Esophagus squamous epithelium (tissue), 5 donors: ENCODE measurements at regions not wholly inside any gene's neighbourhood (a gene's known extent, or its start where the extent isn't known, plus 50 kb on each side); places are given as distances from the start of the nearest gene placed in this dataset.
"Not testable (repeated sequence)": the region's sequence is repeated elsewhere in the genome, so short reads cannot be mapped to it uniquely, and the experiment has no call there.

Source experiments
- DNase-seq: peaks from one replicate; lab custom pipeline; 2025; lab: John Stamatoyannopoulos, UW
- H3K27ac ChIP-seq, 4 donors: fragments of 200-600 bp; sonication (generic); one replicate each; pipeline ENCODE4 v1.5.1; 2016 to 2019; ENCODE audit warnings: mild to moderate bottlenecking in 1 of 4
- H3K27me3 ChIP-seq, 4 donors: fragments of 200-600 bp; sonication (generic); 1 replicate in 3 of 4; 2 replicates in 1 of 4; pipeline versions ENCODE4 v1.5.1 to v1.6.0; 2017 to 2021; ENCODE audit warnings: antibody characterized with exemption in 1 of 4
- H3K36me3 ChIP-seq, 3 donors: fragments of 200-600 bp; sonication (generic); one replicate each; pipeline ENCODE4 v1.5.1; 2016 to 2019
- H3K4me1 ChIP-seq, 3 donors: fragments of 200-600 bp; sonication (generic); one replicate each; pipeline ENCODE4 v1.5.1; 2017 to 2019
- H3K4me3 ChIP-seq, 4 donors: fragments of 200-600 bp; sonication (generic); 1 replicate in 3 of 4; 2 replicates in 1 of 4; pipeline ENCODE4 v1.5.1; 2016 to 2019; ENCODE audit warnings: mild to moderate bottlenecking in 2 of 4, moderate library complexity in 1 of 4
- H3K9me3 ChIP-seq, 3 donors: fragments of 200-600 bp; sonication (generic); one replicate each; pipeline ENCODE4 v1.5.1; 2016 to 2019
- POLR2A ChIP-seq, 4 donors: fragments of 450-650 bp; IDR thresholded peaks; one replicate each; pipeline ENCODE4 v1.6.1; 2017; ENCODE audit warnings: antibody characterized with exemption in 4 of 4, mild to moderate bottlenecking in 4 of 4, moderate library complexity in 3 of 4
- WGBS, 2 donors: methylation state at CpG; one replicate each; pipeline ENCODE4 v1.1.5; 2018; 5-methylcytosine and 5-hydroxymethylcytosine counted together
- intact Hi-C: fragments of 100-400 bp; cut with DNase I; formaldehyde crosslinking; loops from one replicate; pipeline ENCODE4 v1.15.0; 2022
- TF ChIP-seq, protein P1 (sequence below), 6 experiments: fragments of 450-650 bp in 4 of 6; fragments of 200-600 bp in 2 of 6; sonication (generic) in 2 of 6; IDR thresholded peaks; one replicate each; pipeline ENCODE4 v1.5.1; 2016 to 2019; ENCODE audit warnings: antibody characterized with exemption in 6 of 6, mild to moderate bottlenecking in 4 of 6, moderate library complexity in 4 of 6
- donor health status: DM: yes; HTN: yes; CAD: no.

DNA sequence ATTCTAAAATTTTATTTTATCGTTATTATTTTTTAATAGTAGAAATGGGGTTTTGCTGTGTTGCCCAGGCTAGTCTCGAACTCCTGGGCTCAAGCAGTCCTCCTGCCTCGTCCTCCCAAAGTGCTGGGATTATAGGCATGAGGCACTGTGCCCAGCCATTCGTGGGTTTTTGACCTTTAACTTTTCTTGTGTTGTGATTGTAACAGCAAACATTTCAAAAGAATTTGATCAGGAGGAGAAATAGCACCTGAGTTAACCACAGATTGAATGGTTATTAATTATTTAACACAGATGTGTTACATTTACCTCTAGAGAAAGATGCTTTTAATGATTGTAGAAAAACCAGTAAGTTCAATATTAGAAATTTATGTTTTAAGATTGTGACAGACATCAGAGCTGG, 132.0 kb downstream of the HAUS1 start:
- H3K4me3 ChIP-seq: no peak overlapping the region
- H3K36me3 ChIP-seq: peaks cover 0 to 12% (median 0%) of the 10 kb centered on the region in 3 donors
- H3K9me3 ChIP-seq: no peaks in the 10 kb centered on the region
- H3K4me1 ChIP-seq: peaks cover 0 to 10% (median 0%) of the 10 kb centered on the region in 3 donors
- no peaks in the 10 kb centered on the region for H3K27me3 ChIP-seq
- H3K27ac ChIP-seq: no peak overlapping the region
- intact Hi-C loops: no loop called here
- TF ChIP-seq POLR2A (IDR thresholded peaks at IDR 0.05): no peak
- TF ChIP-seq, protein P1, sequence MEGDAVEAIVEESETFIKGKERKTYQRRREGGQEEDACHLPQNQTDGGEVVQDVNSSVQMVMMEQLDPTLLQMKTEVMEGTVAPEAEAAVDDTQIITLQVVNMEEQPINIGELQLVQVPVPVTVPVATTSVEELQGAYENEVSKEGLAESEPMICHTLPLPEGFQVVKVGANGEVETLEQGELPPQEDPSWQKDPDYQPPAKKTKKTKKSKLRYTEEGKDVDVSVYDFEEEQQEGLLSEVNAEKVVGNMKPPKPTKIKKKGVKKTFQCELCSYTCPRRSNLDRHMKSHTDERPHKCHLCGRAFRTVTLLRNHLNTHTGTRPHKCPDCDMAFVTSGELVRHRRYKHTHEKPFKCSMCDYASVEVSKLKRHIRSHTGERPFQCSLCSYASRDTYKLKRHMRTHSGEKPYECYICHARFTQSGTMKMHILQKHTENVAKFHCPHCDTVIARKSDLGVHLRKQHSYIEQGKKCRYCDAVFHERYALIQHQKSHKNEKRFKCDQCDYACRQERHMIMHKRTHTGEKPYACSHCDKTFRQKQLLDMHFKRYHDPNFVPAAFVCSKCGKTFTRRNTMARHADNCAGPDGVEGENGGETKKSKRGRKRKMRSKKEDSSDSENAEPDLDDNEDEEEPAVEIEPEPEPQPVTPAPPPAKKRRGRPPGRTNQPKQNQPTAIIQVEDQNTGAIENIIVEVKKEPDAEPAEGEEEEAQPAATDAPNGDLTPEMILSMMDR (IDR thresholded peaks at IDR 0.05): no peak
- no peak for DNase-seq
- WGBS, 2 donors: 69 to 76% methylated on average over 4 of the region's 4 CpGs

DNA sequence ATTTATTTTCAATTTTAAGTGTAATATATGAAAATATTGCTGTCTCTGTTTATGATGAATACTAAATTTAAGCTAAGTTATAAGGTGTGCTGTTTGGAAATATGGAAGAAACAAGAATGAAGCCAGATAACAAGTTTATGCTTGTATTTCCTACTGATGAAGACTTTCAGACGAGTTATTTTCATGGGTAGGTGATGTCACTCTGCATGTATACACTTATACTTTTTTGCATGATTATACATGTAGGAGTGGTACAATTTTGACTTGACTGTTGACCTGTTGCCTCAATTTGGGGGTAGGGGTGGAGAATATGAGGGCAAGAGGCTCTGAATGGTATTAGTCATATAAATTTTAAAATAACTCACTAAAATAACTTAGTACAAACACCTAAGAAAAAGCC, 133.7 kb downstream of the HAUS1 start:
- DNase-seq: no peak
- WGBS, 2 donors: 40 to 61% methylated on average over 1 of the region's 1 CpG
- H3K27ac ChIP-seq: no peak overlapping the region
- peaks cover 0 to 12% (median 0%) of the 10 kb centered on the region in 3 donors for H3K36me3 ChIP-seq
- TF ChIP-seq POLR2A (IDR thresholded peaks at IDR 0.05): no peak
- TF ChIP-seq, protein P1 (IDR thresholded peaks at IDR 0.05): no peak
- H3K4me3 ChIP-seq: no peak overlapping the region
- no peaks in the 10 kb centered on the region for H3K9me3 ChIP-seq
- H3K4me1 ChIP-seq: peaks cover 0 to 10% (median 0%) of the 10 kb centered on the region in 3 donors
- intact Hi-C loops: no loop called here
- H3K27me3 ChIP-seq: no peaks in the 10 kb centered on the region

DNA sequence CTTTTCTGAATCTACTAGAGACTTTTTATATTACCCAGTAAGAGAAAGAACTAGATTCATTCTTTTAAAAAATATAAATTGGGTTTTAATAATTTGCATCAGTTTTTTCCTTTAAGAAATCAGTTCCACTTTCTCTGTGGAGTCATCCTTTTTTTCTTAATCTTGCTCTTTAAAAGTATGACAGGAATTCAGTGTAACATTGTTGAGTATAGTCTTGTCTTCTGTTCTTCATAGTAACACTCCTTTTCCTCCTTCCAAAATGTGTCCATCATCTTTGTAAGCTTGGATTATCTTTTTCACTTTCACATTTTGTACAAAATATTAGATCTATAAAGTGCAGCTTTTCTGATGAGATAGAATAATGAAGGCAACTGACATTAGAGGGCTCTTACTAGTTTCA, 135.4 kb downstream of the HAUS1 start:
- Histone ChIP-seq H3K27ac (no peak overlapping the region), H3K4me1 (peaks cover 0 to 10% (median 0%) of the 10 kb centered on the region in 3 donors), H3K9me3 (no peaks in the 10 kb centered on the region), H3K27me3 (no peaks in the 10 kb centered on the region), H3K4me3 (no peak overlapping the region), H3K36me3 (peaks cover 0 to 12% (median 0%) of the 10 kb centered on the region in 3 donors)
- TF ChIP-seq, protein P1 (IDR thresholded peaks at IDR 0.05): no peak
- no peak for TF ChIP-seq POLR2A (IDR thresholded peaks at IDR 0.05)
- intact Hi-C loops: no loop called here
- no peak for DNase-seq

DNA sequence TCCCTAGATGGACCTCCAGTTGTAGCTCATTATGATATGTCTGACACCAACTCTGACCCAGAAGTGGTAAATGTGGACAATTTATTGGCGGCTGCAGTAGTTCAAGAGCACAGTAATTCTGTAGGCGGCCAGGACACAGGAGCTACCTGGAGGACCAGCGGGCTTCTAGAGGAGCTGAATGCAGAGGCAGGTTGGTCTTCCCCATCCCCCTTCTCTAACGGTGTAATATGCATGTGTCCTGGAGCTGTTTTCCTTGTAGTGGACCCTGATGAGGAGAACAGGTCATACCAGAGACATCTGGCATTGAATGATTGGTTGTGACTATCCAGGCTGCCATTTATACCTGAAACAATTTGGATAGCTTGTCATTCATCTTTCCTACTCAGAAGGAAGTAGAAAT, 135.8 kb downstream of the HAUS1 start:
- Histone ChIP-seq H3K27me3 (no peaks in the 10 kb centered on the region), H3K9me3 (no peaks in the 10 kb centered on the region), H3K27ac (no peak overlapping the region), H3K4me1 (peaks cover 0 to 10% (median 0%) of the 10 kb centered on the region in 3 donors), H3K4me3 (no peak overlapping the region), H3K36me3 (peaks cover 0 to 12% (median 0%) of the 10 kb centered on the region in 3 donors)
- WGBS, 2 donors: 83 to 91% methylated on average over 4 of the region's 4 CpGs
- TF ChIP-seq, protein P1 (IDR thresholded peaks at IDR 0.05): no peak
- TF ChIP-seq POLR2A (IDR thresholded peaks at IDR 0.05): no peak
- DNase-seq: no peak
- intact Hi-C loops: no loop called here

DNA sequence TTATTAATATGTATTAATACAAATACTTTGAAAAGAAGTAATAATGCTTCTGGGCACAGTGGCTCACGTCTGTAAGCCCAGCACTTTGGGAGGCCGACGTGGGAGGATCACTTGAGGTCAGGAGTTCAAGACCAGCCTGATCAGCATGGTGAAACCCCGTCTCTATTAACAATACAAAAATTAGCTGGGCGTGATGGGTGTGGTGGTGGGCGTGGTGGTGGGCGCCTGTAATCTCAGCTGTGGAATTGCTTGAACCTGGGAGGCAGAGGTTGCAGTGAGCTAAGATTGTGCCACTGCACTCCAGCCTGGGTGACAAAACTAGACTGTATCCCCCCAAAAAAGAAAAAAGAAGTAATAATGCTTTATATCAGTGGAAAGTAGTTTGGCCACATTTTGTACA, 137.2 kb downstream of the HAUS1 start:
- H3K27ac ChIP-seq, intact Hi-C loops, H3K27me3 ChIP-seq, H3K4me3 ChIP-seq, H3K9me3 ChIP-seq, DNase-seq: not testable (repeated sequence)
- H3K36me3 ChIP-seq: peaks cover 0 to 12% (median 0%) of the 10 kb centered on the region in 3 donors
- 80 to 85% methylated on average over 7 of the region's 7 CpGs for WGBS, 2 donors
- H3K4me1 ChIP-seq: peaks cover 0 to 10% (median 0%) of the 10 kb centered on the region in 3 donors

DNA sequence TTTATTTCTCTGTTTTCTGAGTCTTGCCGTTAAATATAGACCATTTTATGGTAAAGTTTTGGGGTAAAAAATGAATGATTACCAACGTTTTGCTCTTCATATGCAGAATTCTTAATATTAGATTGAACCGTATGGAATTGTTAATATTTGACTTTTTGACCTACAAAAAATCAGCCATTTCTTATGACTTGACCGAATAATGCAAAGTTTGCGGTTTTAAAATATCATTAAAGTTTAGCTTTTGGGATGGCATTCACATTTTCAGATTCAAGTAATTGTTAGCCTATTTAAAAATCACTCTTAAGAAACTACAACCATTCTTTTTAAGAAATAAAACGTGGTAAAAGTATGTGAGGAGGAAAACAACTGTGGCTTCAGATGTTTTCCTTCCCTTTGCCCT, 138.0 kb downstream of the HAUS1 start:
- DNase-seq: no peak
- Histone ChIP-seq H3K27me3 (no peaks in the 10 kb centered on the region), H3K27ac (no peak overlapping the region), H3K4me3 (no peak overlapping the region), H3K36me3 (peaks cover 0 to 8% (median 0%) of the 10 kb centered on the region in 3 donors), H3K4me1 (peaks cover 0 to 10% (median 0%) of the 10 kb centered on the region in 3 donors), H3K9me3 (no peaks in the 10 kb centered on the region)
- intact Hi-C loops: no loop called here
- TF ChIP-seq POLR2A (IDR thresholded peaks at IDR 0.05): no peak
- TF ChIP-seq, protein P1 (IDR thresholded peaks at IDR 0.05): no peak
- 91 to 95% methylated on average over 6 of the region's 6 CpGs for WGBS, 2 donors
